Ishikawa (cell line): ENCODE measurements at regions not wholly inside any gene's neighbourhood (a gene's known extent, or its start where the extent isn't known, plus 50 kb on each side); places are given as distances from the start of the nearest gene placed in this dataset.

Experiments
- CEBPB ChIP-seq: IDR thresholded peaks from 2 replicates; pipeline ENCODE4 v1.6.1; 2012
- CREB1 ChIP-seq: IDR thresholded peaks from 2 replicates; pipeline ENCODE4 v1.6.1; 2012; ENCODE audit warnings: low read depth
- EGR1 ChIP-seq: IDR thresholded peaks from 2 replicates; pipeline ENCODE4 v1.6.1; 2012
- EP300 ChIP-seq: IDR thresholded peaks from 2 replicates; pipeline ENCODE4 v1.6.1; 2012; ENCODE audit warnings: borderline replicate concordance
- FOXM1 ChIP-seq: IDR thresholded peaks from 2 replicates; pipeline ENCODE4 v1.6.1; 2012; ENCODE audit warnings: low read depth, borderline replicate concordance
- RAD21 ChIP-seq: IDR thresholded peaks from 2 replicates; pipeline ENCODE4 v1.6.1; 2012; ENCODE audit warnings: low read depth
- TAF1 ChIP-seq: IDR thresholded peaks from 2 replicates; pipeline ENCODE4 v1.6.1; 2012; ENCODE audit warnings: low read depth, mild to moderate bottlenecking
- TCF12 ChIP-seq: IDR thresholded peaks from 2 replicates; pipeline ENCODE4 v1.6.1; 2012; ENCODE audit warnings: low read depth
- YY1 ChIP-seq: IDR thresholded peaks from 2 replicates; pipeline ENCODE4 v1.6.1; 2012; ENCODE audit warnings: low read depth
- TF ChIP-seq, protein P1 (sequence below): IDR thresholded peaks from 2 replicates; pipeline ENCODE4 v1.6.1; 2012; ENCODE audit warnings: low read depth, mild to moderate bottlenecking
- TF ChIP-seq, protein P2 (sequence below): IDR thresholded peaks from 2 replicates; pipeline ENCODE4 v1.6.1; 2012

GRCh38 chr5:168132241-168132641 lies 159.2 kb upstream of the WWC1 start:
- TF ChIP-seq TCF12 (no peak), EP300 (no peak), TAF1 (no peak), FOXM1 (no peak), EGR1 (no peak), YY1 (no peak), RAD21 (no peak), CEBPB (no peak), CREB1 (no peak)
- TF ChIP-seq, protein P1, sequence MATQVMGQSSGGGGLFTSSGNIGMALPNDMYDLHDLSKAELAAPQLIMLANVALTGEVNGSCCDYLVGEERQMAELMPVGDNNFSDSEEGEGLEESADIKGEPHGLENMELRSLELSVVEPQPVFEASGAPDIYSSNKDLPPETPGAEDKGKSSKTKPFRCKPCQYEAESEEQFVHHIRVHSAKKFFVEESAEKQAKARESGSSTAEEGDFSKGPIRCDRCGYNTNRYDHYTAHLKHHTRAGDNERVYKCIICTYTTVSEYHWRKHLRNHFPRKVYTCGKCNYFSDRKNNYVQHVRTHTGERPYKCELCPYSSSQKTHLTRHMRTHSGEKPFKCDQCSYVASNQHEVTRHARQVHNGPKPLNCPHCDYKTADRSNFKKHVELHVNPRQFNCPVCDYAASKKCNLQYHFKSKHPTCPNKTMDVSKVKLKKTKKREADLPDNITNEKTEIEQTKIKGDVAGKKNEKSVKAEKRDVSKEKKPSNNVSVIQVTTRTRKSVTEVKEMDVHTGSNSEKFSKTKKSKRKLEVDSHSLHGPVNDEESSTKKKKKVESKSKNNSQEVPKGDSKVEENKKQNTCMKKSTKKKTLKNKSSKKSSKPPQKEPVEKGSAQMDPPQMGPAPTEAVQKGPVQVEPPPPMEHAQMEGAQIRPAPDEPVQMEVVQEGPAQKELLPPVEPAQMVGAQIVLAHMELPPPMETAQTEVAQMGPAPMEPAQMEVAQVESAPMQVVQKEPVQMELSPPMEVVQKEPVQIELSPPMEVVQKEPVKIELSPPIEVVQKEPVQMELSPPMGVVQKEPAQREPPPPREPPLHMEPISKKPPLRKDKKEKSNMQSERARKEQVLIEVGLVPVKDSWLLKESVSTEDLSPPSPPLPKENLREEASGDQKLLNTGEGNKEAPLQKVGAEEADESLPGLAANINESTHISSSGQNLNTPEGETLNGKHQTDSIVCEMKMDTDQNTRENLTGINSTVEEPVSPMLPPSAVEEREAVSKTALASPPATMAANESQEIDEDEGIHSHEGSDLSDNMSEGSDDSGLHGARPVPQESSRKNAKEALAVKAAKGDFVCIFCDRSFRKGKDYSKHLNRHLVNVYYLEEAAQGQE: no peak
- TF ChIP-seq, protein P2, sequence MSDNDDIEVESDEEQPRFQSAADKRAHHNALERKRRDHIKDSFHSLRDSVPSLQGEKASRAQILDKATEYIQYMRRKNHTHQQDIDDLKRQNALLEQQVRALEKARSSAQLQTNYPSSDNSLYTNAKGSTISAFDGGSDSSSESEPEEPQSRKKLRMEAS: no peak
